CD4-positive, alpha-beta T cell treated with Interleukin-21 for 1 hour (primary cell): ENCODE measurements at regions not wholly inside any gene's neighbourhood (a gene's known extent, or its start where the extent isn't known, plus 50 kb on each side); places are given as distances from the start of the nearest gene placed in this dataset.

Source experiments
- DNase-seq: peaks from one replicate; pipeline ENCODE4 v3.0.0-alpha.2; 2020

DNA sequence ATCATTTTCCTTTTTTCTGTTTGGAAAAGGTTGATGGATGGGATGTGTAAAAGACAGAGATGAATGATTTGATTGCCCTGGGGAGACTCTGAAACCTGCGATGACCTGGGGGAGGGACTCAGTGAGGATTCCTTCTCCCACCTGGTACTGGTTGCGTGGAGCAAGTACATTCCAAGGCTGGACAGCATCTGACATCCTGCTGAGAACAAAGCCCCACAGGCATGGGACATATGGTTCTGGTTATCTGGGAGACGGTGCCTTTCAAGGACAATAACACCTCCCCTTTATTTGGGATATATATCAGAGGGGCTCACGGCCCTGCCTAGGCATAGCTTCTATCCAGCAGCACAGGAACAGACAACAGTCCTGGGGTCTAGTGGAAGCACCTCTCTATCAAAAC, 527.8 kb downstream of the METTL15 start:
- DNase-seq = no peak

DNA sequence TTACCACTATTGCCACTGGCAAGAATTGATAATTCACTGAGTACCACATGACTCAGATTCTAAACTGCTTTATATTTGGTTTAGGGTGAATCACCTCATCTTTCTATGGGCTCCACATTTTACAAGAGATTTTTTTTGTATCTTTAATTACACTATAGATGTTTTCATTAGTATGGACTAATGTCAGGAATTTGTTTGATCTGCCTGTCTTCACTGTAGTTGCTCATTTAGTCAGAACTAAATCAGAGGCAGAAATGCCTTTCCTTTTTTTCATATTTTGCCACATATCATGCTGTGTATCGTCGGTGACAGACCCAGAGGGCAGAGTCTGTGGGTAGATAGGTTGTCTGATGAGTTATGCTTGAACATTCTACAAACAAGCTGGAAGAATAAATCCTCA, 524.1 kb downstream of the METTL15 start:
- DNase-seq = no peak

DNA sequence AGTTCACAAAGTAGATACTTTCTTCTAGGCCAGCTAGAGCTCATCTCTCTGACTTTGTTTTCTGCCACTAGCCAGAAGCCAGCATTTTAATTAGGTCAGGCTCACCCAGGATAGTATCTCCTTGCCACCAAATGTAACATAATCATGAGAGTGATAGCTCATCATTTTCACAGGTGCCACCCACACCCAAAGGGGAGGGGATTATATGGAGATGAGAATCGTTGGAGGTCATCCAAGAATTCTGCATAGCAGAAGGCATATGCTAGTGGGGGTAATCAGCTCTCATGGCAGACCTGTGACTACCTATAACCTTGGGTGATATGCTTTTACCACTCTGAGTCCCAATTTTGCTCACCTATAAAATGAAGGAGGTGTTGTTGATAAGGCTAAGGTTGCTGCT, 523.0 kb downstream of the METTL15 start:
- DNase-seq = no peak

DNA sequence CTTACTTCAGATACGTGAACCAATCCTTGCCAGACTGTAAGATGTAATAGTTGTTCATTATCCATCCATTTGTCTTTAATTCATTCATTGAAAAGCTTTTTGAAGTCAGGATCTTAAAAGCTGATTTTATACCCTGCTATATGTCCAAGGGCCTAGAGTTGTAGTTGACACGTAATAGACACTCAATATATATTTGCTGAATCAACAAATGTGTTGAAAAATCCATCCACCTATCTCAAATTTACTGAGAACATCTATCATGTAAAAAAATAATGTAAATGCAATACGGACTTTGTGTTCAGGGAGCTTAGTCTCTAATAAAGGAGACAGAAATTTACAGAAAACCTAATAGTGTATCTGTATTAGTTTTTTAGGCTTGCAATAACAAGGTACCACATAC, 521.0 kb downstream of the METTL15 start:
- DNase-seq = no peak

DNA sequence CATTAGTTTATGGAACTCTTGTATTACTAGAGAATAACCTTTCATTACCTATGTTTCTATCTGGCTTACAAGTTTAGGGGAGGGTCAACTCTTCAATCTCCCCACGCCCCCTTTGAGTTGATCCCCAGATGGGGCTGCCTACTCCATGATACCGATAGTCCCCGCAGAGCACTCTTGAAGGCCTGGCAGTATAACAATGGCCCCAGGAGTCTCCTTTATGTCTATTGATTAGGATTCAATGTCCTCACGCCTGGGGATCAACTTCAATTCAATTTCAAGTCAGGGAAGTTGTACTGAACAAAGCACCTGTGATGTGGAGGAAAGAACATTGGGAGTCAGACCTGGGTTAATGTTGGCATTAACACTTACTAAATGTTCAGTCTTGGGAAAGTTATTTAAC, 520.2 kb downstream of the METTL15 start:
- no peak for DNase-seq

DNA sequence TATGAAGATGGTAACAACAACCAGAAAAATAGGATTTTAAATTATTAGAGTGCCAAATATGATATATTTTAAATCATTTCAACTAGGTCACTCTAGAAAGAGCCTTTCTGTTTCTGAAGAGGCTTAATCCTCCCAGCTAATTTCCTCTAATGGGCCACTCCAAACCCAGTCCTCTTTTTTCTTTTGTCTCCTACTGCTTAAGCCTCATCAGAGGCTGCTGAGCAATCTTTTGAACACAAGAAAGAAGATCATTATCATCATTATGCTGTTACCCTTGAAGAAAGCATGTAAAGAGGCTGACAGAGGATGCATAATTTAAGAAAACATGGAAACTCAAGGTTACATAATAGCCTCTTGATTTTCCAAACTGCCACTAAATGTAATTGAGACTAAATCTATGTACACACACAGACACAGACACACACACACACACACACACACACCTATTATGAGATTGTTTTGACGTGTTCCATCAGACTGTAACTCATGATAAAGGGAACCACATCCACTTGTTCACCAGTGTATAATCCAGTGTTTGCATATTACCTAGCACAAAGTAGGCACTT, 519.6 kb downstream of the METTL15 start:
- DNase-seq = no peak

DNA sequence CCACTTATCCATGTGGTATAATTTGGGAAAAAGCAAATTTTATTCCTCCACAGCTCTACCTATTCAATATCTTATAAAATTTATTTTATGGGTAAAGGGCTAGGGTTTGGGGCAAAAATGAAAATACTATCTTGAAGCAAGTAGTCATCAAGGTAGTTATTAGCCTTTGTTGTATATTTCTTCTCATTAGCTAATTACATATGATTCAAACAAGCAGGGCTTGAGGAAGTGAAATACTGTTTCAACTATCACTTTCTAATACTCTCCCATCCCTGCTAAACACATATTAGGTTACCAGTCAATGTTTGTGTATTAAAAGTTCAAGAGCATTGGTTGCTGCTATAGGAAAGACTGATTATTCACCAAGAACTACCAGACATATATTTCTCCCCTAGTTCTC, 517.3 kb downstream of the METTL15 start:
- DNase-seq = no peak

DNA sequence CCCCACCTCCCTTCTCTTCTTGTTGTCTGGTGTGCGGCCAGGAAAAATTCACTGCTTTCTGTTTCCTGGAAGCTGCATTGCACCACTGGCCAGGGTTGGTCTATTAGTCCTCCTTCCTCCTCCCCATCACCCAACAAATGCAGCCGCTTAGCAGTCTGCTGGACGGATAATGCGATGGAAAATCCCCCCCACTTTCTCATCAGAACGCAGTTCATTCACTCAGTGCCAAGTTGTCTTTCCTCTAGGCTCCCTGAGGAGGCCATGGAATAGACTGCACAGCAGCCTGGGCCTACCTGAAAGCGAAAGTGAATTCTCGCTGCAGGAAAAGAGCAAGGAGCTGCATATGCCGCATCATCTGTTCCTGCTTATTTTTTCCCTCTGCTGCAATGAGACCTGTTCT, 513.6 kb downstream of the METTL15 start:
- DNase-seq = no peak

DNA sequence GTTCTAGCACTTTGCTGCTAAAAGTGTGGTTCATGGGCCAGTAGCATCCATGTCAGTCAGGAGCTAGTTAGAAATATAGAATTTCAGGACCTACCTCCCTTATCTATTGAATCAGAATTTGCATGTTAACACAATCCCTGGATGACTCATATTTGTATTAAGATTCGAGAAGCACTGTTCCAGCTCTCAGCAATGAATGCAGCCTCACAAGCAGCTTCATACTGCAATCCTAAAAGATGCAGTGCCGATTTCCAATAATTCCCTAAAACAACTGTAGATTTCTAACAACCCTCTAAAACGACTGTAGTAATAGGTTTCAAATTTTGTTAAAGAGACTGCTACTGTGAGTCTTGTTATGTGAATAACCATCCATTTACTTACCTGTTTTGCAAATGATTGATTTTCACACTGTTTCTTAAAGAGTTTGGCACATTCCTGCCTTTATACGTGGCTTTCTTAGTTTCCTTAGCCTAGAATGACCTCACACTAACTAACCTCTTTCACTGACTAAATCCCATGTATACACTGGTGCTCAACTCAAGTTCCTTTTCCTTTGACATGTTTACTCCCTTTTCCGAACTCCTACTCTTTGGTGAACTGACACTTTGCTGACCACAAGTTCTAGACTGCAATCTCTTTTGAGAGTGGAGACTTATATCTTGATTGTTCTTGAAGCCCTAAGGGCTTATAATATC, 511.8 kb downstream of the METTL15 start:
- no peak for DNase-seq

DNA sequence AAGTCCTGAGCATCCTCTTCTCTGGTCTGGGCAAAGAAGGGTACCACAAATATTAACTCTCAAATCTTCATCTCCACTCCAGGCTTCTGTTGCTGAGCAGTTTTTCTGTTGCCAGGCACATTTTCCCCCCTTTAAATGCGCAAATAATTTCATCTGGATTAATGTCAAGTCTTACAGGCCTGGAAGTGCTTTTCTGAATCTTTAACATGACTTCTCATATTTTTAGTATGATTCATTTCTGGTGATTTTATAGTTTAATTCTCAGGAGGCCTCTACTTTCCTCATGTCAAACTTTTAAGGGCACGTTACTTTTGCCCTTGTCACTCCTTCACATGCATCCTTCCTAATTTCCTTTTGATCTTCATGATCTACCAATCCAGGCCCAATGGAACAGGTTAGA, 510.2 kb downstream of the METTL15 start:
- no peak for DNase-seq

DNA sequence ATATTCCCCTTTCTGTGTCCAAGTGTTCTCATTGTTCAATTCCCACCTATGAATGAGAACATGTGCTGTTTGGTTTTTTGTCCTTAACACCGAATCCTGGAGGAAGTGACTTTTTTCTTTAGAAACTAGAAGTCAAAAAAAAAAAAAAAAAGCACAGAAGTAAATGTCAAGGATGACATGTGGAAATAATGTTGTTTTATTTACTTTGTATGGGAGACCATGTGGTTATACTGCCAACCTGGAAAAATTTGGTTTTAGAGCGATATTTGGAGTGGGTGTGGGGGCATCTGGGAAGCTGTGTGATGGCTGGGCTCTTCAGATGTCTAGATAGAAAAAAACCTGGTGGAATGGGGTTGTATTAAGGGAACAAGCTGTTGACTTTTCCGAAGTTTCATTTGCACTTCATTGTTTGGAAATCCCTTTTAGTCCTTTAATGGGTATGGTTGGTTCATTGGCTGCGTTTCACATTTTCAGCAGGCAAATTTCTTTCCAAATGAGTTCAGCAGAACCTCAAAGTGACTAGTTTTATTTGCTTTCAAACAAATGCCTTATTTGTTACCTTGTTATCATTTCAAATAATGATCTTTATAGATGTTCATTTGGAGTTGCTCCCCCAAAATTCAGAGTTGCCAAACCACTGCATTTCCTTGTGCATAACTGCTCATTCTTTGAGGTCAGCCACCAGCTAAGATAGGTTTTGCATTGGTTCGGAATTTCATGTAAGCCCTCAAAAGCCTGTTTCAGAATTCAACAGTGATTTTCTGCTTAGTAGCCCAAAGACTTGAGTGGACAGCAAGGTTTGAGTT, 508.2 kb downstream of the METTL15 start:
- no peak for DNase-seq

DNA sequence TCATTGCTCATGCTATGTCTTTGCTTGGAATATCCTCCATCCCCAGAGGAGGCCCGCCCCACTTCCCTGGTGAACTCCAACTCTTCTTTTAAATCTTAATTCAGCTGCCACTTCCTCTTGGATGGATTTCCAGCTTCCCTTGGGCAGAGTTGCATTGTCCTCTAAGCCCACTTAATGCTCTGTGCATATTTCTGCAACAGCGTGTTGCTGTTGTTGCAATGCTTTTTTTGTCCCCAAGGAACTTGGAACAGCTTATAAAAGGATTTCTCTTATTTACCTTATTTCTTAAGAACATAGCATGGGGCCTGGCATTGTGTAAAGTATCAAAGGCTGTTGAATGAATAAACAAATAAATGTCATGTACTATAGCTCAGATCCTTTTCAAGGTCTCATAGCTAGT, 507.4 kb downstream of the METTL15 start:
- no peak for DNase-seq

DNA sequence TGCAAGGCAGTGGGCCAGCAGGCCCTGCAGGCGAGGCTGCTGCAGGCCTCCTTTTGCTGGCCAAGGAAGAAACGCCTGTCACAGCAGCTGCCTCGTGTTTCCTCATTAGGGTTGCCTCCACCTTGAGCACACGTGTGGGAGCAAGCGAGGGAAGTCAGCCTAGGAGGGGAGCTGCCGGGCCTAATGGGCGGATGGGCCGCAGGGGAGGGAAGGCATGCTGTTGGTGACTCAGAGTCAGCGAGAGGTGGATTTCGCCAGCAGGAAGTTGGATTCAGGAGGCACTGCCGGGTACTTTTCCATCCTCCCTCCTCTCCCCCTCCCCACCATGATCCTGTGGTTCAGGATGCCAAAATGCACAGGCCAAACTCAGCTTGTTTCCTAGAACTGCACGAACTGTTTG, 498.7 kb downstream of the METTL15 start:
- DNase-seq = no peak

DNA sequence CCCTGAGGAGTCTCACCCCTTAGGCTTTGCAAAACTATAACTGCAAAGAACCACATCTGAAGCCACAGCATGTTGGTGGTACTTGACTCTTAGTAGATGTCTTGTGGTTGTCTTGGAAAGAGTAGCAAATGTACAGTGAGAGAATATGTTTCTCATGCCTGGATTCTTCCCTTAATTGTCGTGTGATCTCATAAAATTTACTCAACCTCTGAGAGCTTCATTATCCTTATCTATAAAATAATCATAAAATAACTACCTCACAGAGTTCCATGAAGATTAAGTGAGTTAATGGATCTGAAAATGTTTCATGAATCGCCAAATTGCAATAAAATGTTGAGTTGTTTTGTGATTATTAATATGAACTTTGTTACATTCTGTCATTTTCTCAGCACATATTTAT, 491.5 kb downstream of the METTL15 start:
- DNase-seq = no peak

DNA sequence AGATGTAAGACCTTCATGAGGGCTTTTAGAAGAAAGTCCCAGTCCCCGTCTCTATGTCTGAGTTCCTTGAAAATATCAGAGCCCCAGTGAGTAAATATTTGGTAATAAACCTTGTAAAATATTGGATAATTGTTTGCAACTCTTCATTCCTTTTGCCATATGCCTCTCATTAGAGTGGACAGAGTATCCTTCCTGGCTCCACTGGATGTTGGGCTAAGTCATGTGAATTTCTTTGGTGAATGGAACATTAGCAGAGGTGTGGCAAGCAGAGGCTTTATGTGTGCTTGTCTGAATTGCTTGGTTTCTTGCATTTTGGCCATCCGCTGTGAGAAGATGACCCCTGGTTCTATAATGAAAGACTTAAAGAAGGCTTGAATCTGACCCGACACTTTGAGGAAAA, 490.3 kb downstream of the METTL15 start:
- no peak for DNase-seq

DNA sequence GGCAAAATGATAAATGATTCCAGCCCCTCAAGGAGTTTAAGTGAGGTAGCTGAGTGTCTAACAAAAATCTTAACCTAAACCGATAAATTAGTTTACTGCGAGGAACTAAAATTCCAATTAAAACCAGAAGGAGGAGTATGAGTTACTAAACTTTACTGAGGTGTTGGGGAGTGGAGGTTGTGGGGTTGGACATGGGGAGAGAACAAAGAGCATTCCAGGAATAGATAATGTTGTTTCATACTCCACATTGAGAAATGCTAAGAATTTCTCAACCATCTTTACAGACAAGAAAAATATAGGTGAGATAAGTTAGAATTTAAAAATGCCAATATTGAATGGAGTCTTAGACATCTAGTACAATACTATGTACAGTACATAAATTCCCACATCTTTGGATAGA, 488.6 kb downstream of the METTL15 start:
- DNase-seq = no peak

DNA sequence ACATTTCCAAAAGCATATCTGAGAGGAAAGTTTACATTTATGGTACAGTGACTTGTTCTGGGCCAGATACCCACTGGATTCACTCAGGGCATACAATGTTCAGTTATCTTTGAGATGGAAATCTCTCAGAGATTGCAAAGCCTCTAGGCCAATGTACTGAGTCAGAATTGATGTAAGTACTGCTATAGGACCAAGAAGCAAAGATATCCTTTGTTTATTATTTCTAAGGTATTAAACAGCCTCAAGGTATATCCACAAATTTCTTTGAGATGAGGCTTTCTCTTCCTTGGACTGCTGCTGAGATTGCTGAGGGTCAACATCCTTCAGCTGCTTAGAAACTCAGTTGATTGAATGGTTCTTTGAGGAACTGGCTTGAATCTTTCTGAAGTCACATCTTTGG, 484.0 kb downstream of the METTL15 start:
- DNase-seq = no peak

DNA sequence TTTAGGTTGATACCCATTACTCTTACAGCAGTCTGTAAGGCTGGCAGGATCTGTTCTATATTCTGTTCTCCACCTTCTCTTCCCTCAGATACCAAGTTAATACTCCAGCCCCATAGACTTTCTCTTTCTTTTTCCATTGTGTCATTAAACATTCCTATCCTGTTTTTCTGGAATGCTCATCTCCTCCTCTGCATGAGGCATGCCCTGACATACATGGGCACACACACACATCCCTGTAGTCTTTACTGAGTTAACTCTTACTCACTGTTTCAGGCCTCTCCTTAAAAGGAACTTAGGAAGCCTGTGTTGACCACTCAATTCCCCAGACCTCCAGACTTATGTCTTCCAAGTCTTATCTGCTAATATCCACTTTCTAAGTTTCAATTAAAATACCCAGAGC, 476.8 kb downstream of the METTL15 start:
- no peak for DNase-seq

DNA sequence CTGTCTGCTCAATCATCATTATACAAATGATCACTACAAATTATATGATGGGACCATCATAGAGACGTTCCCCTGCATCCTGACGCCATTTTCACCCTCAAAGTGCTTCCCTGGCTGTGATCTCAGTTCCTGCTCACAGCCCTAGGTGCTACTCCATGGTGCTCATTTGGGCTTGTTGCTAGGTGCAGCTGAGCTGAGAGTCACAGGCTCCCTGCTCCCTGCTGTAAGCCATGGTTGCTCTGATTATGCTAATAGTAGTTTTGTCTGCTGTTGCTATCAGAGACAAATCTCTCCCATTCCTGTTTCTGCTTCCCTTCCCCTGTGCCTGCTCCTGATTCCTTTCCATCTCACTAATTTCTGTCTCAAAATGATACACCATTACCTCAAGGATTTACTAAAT, 474.3 kb downstream of the METTL15 start:
- no peak for DNase-seq

DNA sequence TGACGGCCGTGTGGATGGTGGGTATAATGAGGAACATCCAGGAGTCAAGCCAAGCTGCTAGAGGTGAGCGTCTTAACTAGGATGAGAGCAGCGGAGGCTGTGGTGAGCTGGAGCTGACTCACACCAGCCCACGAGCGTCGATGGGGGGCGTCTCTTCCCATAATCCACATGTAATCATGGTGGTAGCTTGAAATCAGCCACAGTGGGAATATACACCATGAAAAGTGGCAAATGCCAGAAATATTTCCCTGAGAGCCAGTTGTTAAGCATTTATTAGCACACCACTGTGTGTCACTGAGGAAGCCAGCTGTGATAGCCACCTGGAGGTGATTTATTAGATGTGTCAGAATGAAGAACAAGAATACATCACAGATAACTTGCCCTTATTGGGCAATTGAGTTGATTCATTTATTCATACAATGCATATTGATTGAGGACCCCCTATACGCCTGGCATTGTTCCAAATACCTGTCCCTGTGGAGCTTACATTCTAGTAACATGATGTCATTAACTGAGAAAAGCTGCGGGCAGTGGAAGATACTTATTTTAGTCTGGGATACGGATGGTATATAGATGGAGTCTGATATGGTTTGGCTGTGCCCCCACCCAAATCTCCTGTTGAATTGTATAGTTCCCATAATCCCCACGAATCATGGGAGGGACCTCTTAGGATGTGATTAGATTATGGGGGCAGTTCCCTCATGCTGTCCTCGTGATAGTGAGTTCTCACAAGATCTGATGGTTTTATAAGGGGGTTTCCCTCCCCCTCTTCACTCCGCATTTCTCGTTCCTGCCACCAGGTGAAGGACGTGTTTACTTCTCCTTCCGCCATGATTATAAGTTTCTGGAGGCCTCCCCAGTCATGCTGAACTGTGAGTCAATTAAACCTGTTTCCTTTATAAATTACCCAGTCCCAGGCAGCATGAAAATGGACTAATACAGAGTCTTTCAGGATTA, 473.4 kb downstream of the METTL15 start:
- no peak for DNase-seq

DNA sequence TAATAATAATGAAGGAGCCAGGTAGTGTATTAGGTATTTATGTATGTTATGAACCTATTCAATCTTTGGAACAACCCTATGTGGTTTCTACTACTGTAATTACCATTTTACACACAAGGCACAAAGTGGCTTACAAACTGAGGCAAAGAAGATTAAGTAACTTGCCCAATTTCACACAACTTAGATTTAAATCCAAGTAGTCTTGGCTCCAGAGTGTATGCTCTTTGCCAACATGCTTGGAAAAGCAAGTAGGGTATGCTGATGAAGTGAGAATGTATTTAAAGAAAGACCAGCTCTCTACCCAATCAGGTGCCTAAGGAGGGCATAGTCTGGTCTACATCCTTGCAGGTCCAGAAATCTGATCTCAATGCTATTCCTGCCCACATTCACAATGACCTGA, 463.2 kb downstream of the METTL15 start:
- no peak for DNase-seq

DNA sequence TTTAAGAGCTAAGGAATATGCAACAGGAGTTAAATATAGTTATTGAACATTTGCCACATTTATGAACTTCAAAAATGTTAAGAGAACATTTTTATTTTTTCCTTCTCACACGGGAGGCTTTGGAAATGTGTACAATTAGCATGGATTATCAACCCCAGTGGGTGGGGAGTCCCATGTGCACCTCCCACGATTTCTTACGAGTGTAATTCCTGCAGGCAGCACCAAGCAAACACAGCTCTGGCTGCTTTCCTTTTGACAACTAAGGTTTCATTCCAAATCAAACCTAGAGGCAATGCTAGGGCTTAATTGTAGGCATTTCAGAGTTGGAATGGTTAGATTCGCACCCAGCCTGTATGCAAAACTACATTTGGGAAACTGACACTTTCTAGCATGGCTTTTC, 460.9 kb downstream of the METTL15 start:
- DNase-seq = no peak
